Naive thymus-derived CD4-positive, alpha-beta T cell (primary cell): ENCODE measurements at regions not wholly inside any gene's neighbourhood (a gene's known extent, or its start where the extent isn't known, plus 50 kb on each side); places are given as distances from the start of the nearest gene placed in this dataset.

Experiments used
- ATAC-seq: fragments of 150-1000 bp; cut with Tn5 transposase; 2 replicates; pipeline ENCODE4 v1.10.0; 2021; ENCODE audit warnings: mild to moderate bottlenecking, moderate library complexity
- CTCF ChIA-PET: fragments of 350-600 bp; sonication (Branson Sonifier 250); formaldehyde crosslinking; loops from one replicate; lab custom pipeline; 2021; ENCODE audit warnings: antibody characterized with exemption; lab: Charles Lee
- POLR2A ChIA-PET: fragments of 350-600 bp; sonication (Branson Sonifier 250); formaldehyde crosslinking; loops from one replicate; lab custom pipeline; 2021; ENCODE audit warnings: antibody characterized with exemption, inconsistent platforms; lab: Charles Lee
- DNase-seq, 9 donors: peaks; one replicate each; pipeline versions ENCODE4 v3.0.0 to v3.0.0-alpha.2; 2020 to 2022; ENCODE audit warnings: mixed read lengths in 1 of 9
- H3K27ac ChIP-seq: one replicate; pipeline ENCODE4 v1.7.0; 2013; ENCODE audit warnings: mild to moderate bottlenecking, low read depth, low read length, moderate library complexity
- H3K27me3 ChIP-seq, 2 donors: one replicate each; pipeline ENCODE4 v1.7.0; 2013; ENCODE audit warnings: low read length in 2 of 2, mild to moderate bottlenecking in 2 of 2, moderate library complexity in 2 of 2; ENCODE audit not compliant: control insufficient read depth in 2 of 2, insufficient read depth in 2 of 2
- H3K36me3 ChIP-seq, 3 experiments: 1 replicate in 2 of 3; 2 replicates in 1 of 3; pipeline ENCODE4 v1.7.0; 2013; ENCODE audit warnings: low read length in 3 of 3, mild to moderate bottlenecking in 3 of 3, moderate library complexity in 1 of 3; ENCODE audit not compliant: insufficient read depth in 3 of 3, control insufficient read depth in 2 of 3
- H3K4me1 ChIP-seq, 2 donors: one replicate each; pipeline ENCODE4 v1.7.0; 2013; ENCODE audit warnings: low read length in 2 of 2, mild to moderate bottlenecking in 2 of 2, moderate library complexity in 1 of 2; ENCODE audit not compliant: control insufficient read depth in 2 of 2, insufficient read depth in 2 of 2
- H3K4me3 ChIP-seq: 2 replicates; pipeline ENCODE4 v1.7.0; 2013; ENCODE audit warnings: mild to moderate bottlenecking, low read length
- H3K9me3 ChIP-seq, 3 experiments: 1 replicate in 2 of 3; 2 replicates in 1 of 3; pipeline ENCODE4 v1.7.0; 2013; ENCODE audit warnings: low read length in 3 of 3; ENCODE audit not compliant: control insufficient read depth in 2 of 3
- H3K27ac Mint-ChIP-seq, 9 donors: one replicate each; pipeline ENCODE4 v1.8.0; 2020 to 2022; ENCODE audit warnings: mixed read lengths in 9 of 9, mild to moderate bottlenecking in 8 of 9, moderate library complexity in 5 of 9, inconsistent platforms in 2 of 9
- H3K27me3 Mint-ChIP-seq, 5 donors: one replicate each; pipeline ENCODE4 v1.8.0; 2021 to 2022; ENCODE audit warnings: mixed read lengths in 5 of 5, mild to moderate bottlenecking in 1 of 5
- H3K36me3 Mint-ChIP-seq, 5 donors: one replicate each; pipeline ENCODE4 v1.8.0; 2020 to 2022; ENCODE audit warnings: mixed read lengths in 5 of 5, mild to moderate bottlenecking in 3 of 5, inconsistent platforms in 1 of 5
- H3K4me1 Mint-ChIP-seq, 7 donors: one replicate each; pipeline ENCODE4 v1.8.0; 2020 to 2022; ENCODE audit warnings: mixed read lengths in 7 of 7, mild to moderate bottlenecking in 3 of 7, inconsistent platforms in 1 of 7
- H3K4me3 Mint-ChIP-seq, 10 donors: one replicate each; pipeline ENCODE4 v1.8.0; 2020 to 2022; ENCODE audit warnings: mild to moderate bottlenecking in 10 of 10, mixed read lengths in 10 of 10, moderate library complexity in 6 of 10, inconsistent platforms in 2 of 10
- H3K9me3 Mint-ChIP-seq, 11 donors: one replicate each; pipeline ENCODE4 v1.8.0; 2020 to 2022; ENCODE audit warnings: mixed read lengths in 11 of 11, mild to moderate bottlenecking in 4 of 11, inconsistent platforms in 1 of 11, moderate library complexity in 1 of 11
- intact Hi-C, 2 donors: fragments of 100-400 bp; cut with micrococcal nuclease; formaldehyde crosslinking; loops; one replicate each; pipeline ENCODE4 v1.15.1; 2023

DNA sequence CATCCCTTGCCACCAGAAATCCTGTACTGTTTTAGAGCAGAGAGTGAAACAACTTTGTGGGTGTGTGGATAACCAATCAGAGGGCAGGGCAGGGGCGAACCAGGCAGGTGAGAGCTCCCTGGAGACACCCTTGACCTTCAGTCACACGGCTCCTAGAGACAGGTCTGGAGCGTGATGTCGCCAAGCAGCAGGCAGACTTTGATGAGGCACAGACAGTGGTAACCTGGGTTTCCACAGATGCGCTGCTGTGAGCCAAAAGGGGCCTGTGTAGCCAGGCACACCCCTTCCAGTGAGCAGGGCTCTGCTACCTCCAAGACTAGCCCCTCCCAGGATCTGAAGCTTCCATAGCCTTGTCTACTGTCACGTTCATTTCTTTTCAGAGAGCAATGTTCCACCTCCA lies 317.8 kb upstream of the ADCY2 start:
- Mint-ChIP-seq H3K27me3 (peaks cover 0 to 17% (median 0%) of the 10 kb centered on the region in 5 donors), H3K27ac (no peak overlapping the region), H3K4me1 (no peaks in the 10 kb centered on the region), H3K36me3 (no peaks in the 10 kb centered on the region), H3K4me3 (no peak overlapping the region), H3K9me3 (peaks cover 0 to 2% (median 0%) of the 10 kb centered on the region in 11 donors)
- no peaks in the 10 kb centered on the region for H3K27me3 ChIP-seq
- H3K4me3 ChIP-seq: no peak overlapping the region
- no peaks in the 10 kb centered on the region for H3K36me3 ChIP-seq
- intact Hi-C loops: no loop called here
- H3K27ac ChIP-seq: no peak overlapping the region
- ChIA-PET POLR2A (no interaction called here), CTCF (no interaction called here)
- DNase-seq (no peak), ATAC-seq (no peak)
- no peaks in the 10 kb centered on the region for H3K4me1 ChIP-seq
- H3K9me3 ChIP-seq: no peaks in the 10 kb centered on the region

DNA sequence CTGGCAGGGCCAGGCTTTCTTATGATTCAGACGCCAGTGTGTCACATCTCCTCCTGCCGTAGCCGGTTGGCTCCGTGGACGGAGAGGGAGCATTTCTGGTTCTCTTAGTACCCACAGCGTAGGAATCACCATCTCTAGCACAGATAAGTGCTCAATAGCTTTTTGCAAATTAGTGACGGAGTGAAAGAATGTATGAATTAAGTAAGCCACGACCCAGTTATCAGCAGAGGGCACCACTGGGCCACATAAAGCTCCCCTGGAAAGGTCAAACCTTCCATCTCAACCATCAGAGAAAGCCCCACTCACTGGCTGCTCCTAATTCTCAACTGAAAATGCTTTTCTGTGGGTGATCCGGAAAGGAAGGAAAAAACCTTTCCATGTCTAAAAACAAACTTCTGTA lies 317.0 kb upstream of the ADCY2 start:
- intact Hi-C loops: no loop called here

DNA sequence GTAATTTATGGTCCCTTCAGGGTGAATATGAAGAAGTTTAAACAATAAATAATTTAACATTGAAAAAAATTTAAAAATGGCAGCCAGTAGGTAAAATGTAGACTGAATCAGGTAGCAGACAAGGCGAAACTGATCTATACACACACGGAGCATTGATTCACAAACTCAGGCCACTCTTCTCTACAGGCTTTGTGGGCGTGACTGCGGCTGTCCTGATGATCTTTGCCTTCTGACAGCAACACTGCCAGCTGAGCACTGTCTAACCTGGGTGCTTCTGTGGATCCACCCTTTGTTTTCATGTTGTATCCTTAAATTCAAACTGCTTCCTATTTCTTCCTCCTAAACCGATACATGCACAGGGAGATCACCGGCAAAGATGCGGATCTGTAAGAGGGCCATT lies 315.4 kb upstream of the ADCY2 start:
- ChIA-PET CTCF (no interaction called here), POLR2A (no interaction called here)
- peaks cover 0 to 3% (median 0%) of the 10 kb centered on the region in 11 donors for H3K9me3 Mint-ChIP-seq
- H3K27ac Mint-ChIP-seq: no peak overlapping the region
- H3K27ac ChIP-seq: no peak overlapping the region
- no peak overlapping the region for H3K4me3 Mint-ChIP-seq
- intact Hi-C loops: no loop called here
- no peaks in the 10 kb centered on the region for H3K4me1 Mint-ChIP-seq
- ATAC-seq (no peak), DNase-seq (no peak)
- no peaks in the 10 kb centered on the region for H3K36me3 ChIP-seq
- H3K4me1 ChIP-seq: no peaks in the 10 kb centered on the region
- peaks cover 0 to 17% (median 0%) of the 10 kb centered on the region in 5 donors for H3K27me3 Mint-ChIP-seq
- H3K9me3 ChIP-seq: no peaks in the 10 kb centered on the region
- no peaks in the 10 kb centered on the region for H3K27me3 ChIP-seq
- no peaks in the 10 kb centered on the region for H3K36me3 Mint-ChIP-seq
- no peak overlapping the region for H3K4me3 ChIP-seq

More for the DNA sequence above, 317.0 kb upstream of the ADCY2 start:
- no peaks in the 10 kb centered on the region for H3K4me1 Mint-ChIP-seq
- Histone ChIP-seq H3K27me3 (no peaks in the 10 kb centered on the region), H3K4me1 (no peaks in the 10 kb centered on the region), H3K9me3 (no peaks in the 10 kb centered on the region), H3K27ac (no peak overlapping the region), H3K36me3 (no peaks in the 10 kb centered on the region), H3K4me3 (no peak overlapping the region)
- H3K9me3 Mint-ChIP-seq: peaks cover 0 to 2% (median 0%) of the 10 kb centered on the region in 11 donors
- DNase-seq (no peak), ATAC-seq (no peak)
- no peak overlapping the region for H3K4me3 Mint-ChIP-seq
- H3K27me3 Mint-ChIP-seq: peaks cover 0 to 17% (median 0%) of the 10 kb centered on the region in 5 donors
- CTCF ChIA-PET: no interaction called here
- POLR2A ChIA-PET: no interaction called here
- H3K27ac Mint-ChIP-seq: no peak overlapping the region
- H3K36me3 Mint-ChIP-seq: no peaks in the 10 kb centered on the region

DNA sequence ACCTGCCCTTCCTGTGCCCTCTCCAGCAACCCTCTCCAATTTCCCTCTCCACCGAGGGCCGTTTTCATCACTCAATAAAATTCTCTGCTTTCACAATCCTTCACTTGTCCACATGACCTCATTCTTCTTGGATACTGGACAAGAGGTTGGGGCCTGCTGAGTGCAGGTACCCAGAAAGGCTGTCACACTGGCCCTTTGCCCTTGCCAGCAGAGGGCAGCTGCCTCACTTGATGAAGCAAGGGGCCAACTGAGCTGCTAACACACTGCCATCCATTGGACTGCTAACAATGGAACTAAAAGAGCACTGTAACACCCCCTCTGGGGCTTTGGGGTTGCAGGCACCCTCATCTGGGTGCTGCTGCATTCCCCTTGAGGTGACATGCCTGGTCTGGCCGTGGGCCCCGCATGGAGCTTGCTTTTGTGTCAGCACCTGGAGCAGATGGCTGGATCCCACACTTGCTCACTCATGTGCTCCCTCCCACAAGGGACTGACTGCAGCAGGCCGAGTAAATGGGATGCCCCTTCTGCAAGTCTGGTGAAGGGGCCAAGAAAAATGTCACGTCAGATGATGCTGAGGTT lies 308.1 kb upstream of the ADCY2 start:
- H3K27ac Mint-ChIP-seq: peak overlapping the region in 1 of 9 donors; percentile 13
- H3K4me3 Mint-ChIP-seq: peak overlapping the region in 1 of 10 donors; percentile 29
- no peaks in the 10 kb centered on the region for H3K36me3 ChIP-seq
- H3K4me3 ChIP-seq: no peak overlapping the region
- no peaks in the 10 kb centered on the region for H3K4me1 Mint-ChIP-seq
- no peaks in the 10 kb centered on the region for H3K4me1 ChIP-seq
- H3K27ac ChIP-seq: no peak overlapping the region
- H3K36me3 Mint-ChIP-seq: peaks cover 0 to 4% (median 0%) of the 10 kb centered on the region in 5 donors
- POLR2A ChIA-PET: no interaction called here
- H3K9me3 ChIP-seq: no peaks in the 10 kb centered on the region
- H3K27me3 ChIP-seq: no peaks in the 10 kb centered on the region
- peaks cover 0 to 10% (median 0%) of the 10 kb centered on the region in 11 donors for H3K9me3 Mint-ChIP-seq
- intact Hi-C loops: no loop called here
- peaks cover 0 to 18% (median 0%) of the 10 kb centered on the region in 5 donors for H3K27me3 Mint-ChIP-seq
- ATAC-seq: no peak
- DNase-seq: no peak
- CTCF ChIA-PET: no interaction called here

DNA sequence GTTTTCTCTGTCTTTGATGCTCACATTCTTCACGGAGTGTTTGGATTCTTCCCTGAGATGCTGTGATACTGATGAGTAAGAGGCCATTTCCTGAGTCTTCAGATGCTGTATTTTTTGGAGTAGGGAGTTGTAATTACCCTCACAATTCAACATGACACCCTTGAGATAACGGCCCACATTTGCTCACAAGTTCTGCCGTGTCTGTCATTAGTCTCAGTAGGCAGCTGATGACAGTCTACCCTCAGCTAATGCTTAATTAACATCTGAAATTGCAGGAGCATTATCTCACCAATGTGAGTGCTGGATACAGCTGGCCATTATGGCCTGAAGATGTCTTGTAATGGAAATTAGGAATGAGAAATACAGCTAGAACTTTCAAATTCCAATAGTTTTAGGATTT lies 307.1 kb upstream of the ADCY2 start:
- Histone ChIP-seq H3K36me3 (no peaks in the 10 kb centered on the region), H3K9me3 (no peaks in the 10 kb centered on the region), H3K4me1 (no peaks in the 10 kb centered on the region), H3K27ac (no peak overlapping the region), H3K27me3 (no peaks in the 10 kb centered on the region), H3K4me3 (no peak overlapping the region)
- Mint-ChIP-seq H3K4me1 (no peaks in the 10 kb centered on the region), H3K27ac (no peak overlapping the region), H3K36me3 (peaks cover 0 to 4% (median 0%) of the 10 kb centered on the region in 5 donors), H3K9me3 (peaks cover 0 to 10% (median 0%) of the 10 kb centered on the region in 11 donors), H3K27me3 (peaks cover 0 to 23% (median 0%) of the 10 kb centered on the region in 5 donors), H3K4me3 (no peak overlapping the region)
- ATAC-seq: no peak
- no peak for DNase-seq
- ChIA-PET POLR2A (no interaction called here), CTCF (no interaction called here)
- intact Hi-C loops: no loop called here

DNA sequence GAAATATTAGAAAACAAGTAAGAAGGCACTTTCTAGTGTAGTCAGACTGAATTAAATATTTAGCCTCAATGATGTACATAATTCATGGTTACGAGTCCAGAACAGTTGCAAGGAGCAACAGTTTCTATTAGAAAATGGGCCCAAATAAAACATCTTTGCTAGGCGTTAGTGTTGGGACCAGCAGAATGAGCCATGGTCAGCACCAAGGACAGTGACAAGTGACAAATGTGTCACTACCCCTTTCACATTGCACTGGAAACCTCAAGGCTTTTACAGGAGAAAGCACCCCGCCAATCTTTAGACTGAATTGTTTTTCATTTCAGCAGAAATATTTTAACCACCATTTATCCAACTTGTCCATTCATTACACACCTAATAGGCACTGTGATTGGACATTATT lies 301.3 kb upstream of the ADCY2 start:
- Mint-ChIP-seq H3K9me3 (peaks cover 0 to 6% (median 0%) of the 10 kb centered on the region in 11 donors), H3K27ac (no peak overlapping the region), H3K27me3 (peaks cover 0 to 13% (median 2%) of the 10 kb centered on the region in 5 donors), H3K4me3 (no peak overlapping the region), H3K36me3 (peaks cover 0 to 4% (median 0%) of the 10 kb centered on the region in 5 donors), H3K4me1 (no peaks in the 10 kb centered on the region)
- CTCF ChIA-PET: no interaction called here
- Histone ChIP-seq H3K4me3 (no peak overlapping the region), H3K9me3 (no peaks in the 10 kb centered on the region), H3K27ac (no peak overlapping the region), H3K4me1 (no peaks in the 10 kb centered on the region), H3K36me3 (no peaks in the 10 kb centered on the region), H3K27me3 (no peaks in the 10 kb centered on the region)
- intact Hi-C loops: no loop called here
- DNase-seq: no peak
- ATAC-seq: no peak
- POLR2A ChIA-PET: no interaction called here

DNA sequence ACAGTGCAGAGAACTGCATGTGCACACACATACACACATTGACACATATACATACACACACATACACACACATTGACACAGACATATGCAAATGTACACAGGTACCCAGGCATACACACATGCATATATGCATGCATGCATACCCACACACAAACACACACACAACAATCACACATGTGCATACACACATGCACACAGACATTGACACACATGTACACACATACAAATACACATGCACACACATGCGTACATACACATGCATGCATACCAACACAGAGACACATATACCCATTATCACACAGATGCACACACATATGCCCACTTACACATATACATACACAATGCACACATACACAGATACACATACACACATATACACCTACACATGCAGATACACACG lies 299.6 kb upstream of the ADCY2 start:
- no peaks in the 10 kb centered on the region for H3K27me3 ChIP-seq
- Mint-ChIP-seq H3K4me3 (no peak overlapping the region), H3K27ac (no peak overlapping the region), H3K9me3 (peaks cover 0 to 8% (median 0%) of the 10 kb centered on the region in 11 donors), H3K36me3 (peaks cover 0 to 3% (median 0%) of the 10 kb centered on the region in 5 donors), H3K4me1 (no peaks in the 10 kb centered on the region), H3K27me3 (peaks cover 0 to 13% (median 2%) of the 10 kb centered on the region in 5 donors)
- no peaks in the 10 kb centered on the region for H3K4me1 ChIP-seq
- no peaks in the 10 kb centered on the region for H3K9me3 ChIP-seq
- H3K36me3 ChIP-seq: no peaks in the 10 kb centered on the region
- peak; percentile 16 for ATAC-seq
- no peak for DNase-seq
- H3K4me3 ChIP-seq: no peak overlapping the region
- CTCF ChIA-PET: no interaction called here
- H3K27ac ChIP-seq: no peak overlapping the region
- POLR2A ChIA-PET: no interaction called here
- intact Hi-C loops: no loop called here
